ENCODE measurements at regions not wholly inside any gene's neighbourhood (a gene's known extent, or its start where the extent isn't known, plus 50 kb on each side); places are given as distances from the start of the nearest gene placed in this dataset.

DNA sequence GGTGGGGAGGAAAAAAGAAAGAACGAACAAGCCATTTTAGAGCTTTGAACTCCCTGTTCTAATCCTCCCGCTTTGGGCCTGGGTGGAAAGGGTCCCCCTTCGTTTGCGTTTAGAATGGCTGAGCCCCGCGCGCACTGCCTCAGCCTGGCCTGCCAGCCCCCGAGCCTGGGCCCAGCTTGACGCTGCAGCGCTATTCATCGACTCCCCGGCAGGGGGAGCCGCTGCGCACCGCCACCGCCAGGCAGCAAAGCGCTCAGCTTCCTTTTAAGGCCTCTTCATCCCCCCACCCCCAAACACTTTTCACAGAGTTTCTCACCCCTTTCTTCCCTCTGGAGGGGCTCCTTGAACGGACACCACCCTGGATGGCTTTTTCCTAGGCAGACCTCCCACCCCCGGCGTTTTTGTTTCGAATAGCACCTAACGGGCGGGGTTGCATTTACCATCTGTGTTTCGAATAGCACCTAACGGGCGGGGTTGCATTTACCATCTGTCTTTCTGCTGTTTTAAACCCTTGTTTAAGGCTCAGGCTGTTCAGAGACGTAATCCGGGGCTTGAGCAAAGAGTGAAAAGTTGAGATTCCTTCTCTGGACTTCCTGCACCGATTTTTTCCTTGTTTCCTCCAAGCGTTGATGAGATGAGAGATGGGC, 56.4 kb upstream of the PIWIL1 start:
- no peak overlapping the region for H3K9ac ChIP-seq (replicated peaks in 1 of 4; ENCODE audit: extremely low read depth in 1 of 4, low read depth in 3 of 4, low read length in 3 of 4)
- 38% methylated on average over 28 of the region's 30 CpGs; no CpG with 5 or more reads in 1 of the 2 experiments for WGBS, 2 experiments (ENCODE audit: extremely low coverage in 1 of 2, insufficient coverage in 1 of 2, insufficient read length in 1 of 2, insufficient replicate concordance in 2 of 2, low coverage in 1 of 2, low lambda C conversion rate in 2 of 2, missing lambda C conversion rate in 1 of 2)
- TF ChIP-seq YY1 (IDR thresholded peaks at IDR 0.05; ENCODE audit: low read depth, low read length), result peak; percentile 52
- TF ChIP-seq SIX5 (IDR thresholded peaks at IDR 0.05; ENCODE audit: low read depth, low read length), result no peak
- TF ChIP-seq NRF1 (IDR thresholded peaks at IDR 0.05; ENCODE audit: low read depth, low read length), result no peak
- no peak for TF ChIP-seq BACH1 (IDR thresholded peaks at IDR 0.05; ENCODE audit: low read length)
- no peak for TF ChIP-seq EGR1 (IDR thresholded peaks at IDR 0.05; ENCODE audit: borderline replicate concordance, low read depth, low read length)
- 0 out of 2 replicates have a peak, but pooled peaks have one; percentile 13 for TF ChIP-seq SP1 (IDR thresholded peaks at IDR 0.05; ENCODE audit: low read depth, low read length)
- TF ChIP-seq BCL11A (IDR thresholded peaks at IDR 0.05; ENCODE audit: low read depth in 2 of 2, low read length in 2 of 2), result no peak
- no peak for TF ChIP-seq NANOG (IDR thresholded peaks at IDR 0.05; ENCODE audit: insufficient read depth, low read depth, low read length, poor library complexity, severe bottlenecking)
- TF ChIP-seq CTCF (IDR thresholded peaks at IDR 0.05; ENCODE audit: control extremely low read depth in 1 of 3, insufficient read depth in 1 of 3, low read depth in 1 of 3, low read length in 3 of 3), result peak; percentile 87 to 95 (median 89)
- no peak for TF ChIP-seq CEBPB (IDR thresholded peaks at IDR 0.05; ENCODE audit: low read depth, low read length)
- no peak for TF ChIP-seq ZNF274 (IDR thresholded peaks at IDR 0.05; ENCODE audit: borderline replicate concordance, extremely low read depth, low read length)

More for the DNA sequence above, 56.4 kb upstream of the PIWIL1 start:
- Histone ChIP-seq H3K23ac (ENCODE audit: insufficient read length) (no peak overlapping the region), H3K4me1 (replicated peaks in 1 of 4; ENCODE audit: control insufficient read depth in 3 of 4, insufficient read depth in 4 of 4, low read length in 3 of 4) (0 out of 7 replicates have a peak, but pooled peaks cover 0 to 2% (median 0%) of the 10 kb centered on the region in 4 experiments), H2BK20ac (ENCODE audit: low read length) (no peak overlapping the region), H2AK5ac (ENCODE audit: low read depth, low read length) (no peak overlapping the region), H2BK120ac (replicated peaks; ENCODE audit: low read depth, low read length) (no peak overlapping the region), H3K36me3 (ENCODE audit: control insufficient read depth in 2 of 4, insufficient read depth in 4 of 4, low read length in 3 of 4) (no peaks in the 10 kb centered on the region), H3K23me2 (ENCODE audit: low read depth, low read length) (no peaks in the 10 kb centered on the region), H3K4me3 (ENCODE audit: extremely low read depth in 1 of 4, insufficient read depth in 2 of 4, low read depth in 3 of 4, low read length in 4 of 4) (no peak overlapping the region), H3K14ac (ENCODE audit: insufficient read length) (no peak overlapping the region), H2BK5ac (ENCODE audit: low read depth, low read length) (no peak overlapping the region), H3K79me2 (ENCODE audit: control insufficient read depth in 1 of 2, insufficient read depth in 2 of 2, low read length in 2 of 2) (no peaks in the 10 kb centered on the region), H4K20me1 (replicated peaks in 1 of 2; ENCODE audit: control insufficient read depth in 1 of 2, insufficient read depth in 2 of 2, low read length in 2 of 2) (no peaks in the 10 kb centered on the region), H4K8ac (ENCODE audit: extremely low read depth, insufficient read depth, low read length) (no peak overlapping the region), H2BK12ac (ENCODE audit: low read depth, low read length) (no peak overlapping the region), H3K27me3 (replicated peaks in 1 of 4; ENCODE audit: control insufficient read depth in 3 of 4, extremely low read depth in 1 of 4, insufficient read depth in 3 of 4, low read length in 3 of 4) (peaks cover 0 to 2% (median 0%) of the 10 kb centered on the region in 4 experiments; a peak in 2 of 7 replicates), H4K91ac (replicated peaks; ENCODE audit: insufficient read length, low read length) (no peak overlapping the region), H3K79me1 (ENCODE audit: low read depth, low read length) (no peaks in the 10 kb centered on the region), H2BK15ac (ENCODE audit: low read length) (no peak overlapping the region), H3K18ac (ENCODE audit: extremely low read depth, low read length) (no peak overlapping the region), H2AFZ (ENCODE audit: low read length) (no peak overlapping the region), H3K9me3 (ENCODE audit: insufficient read depth in 2 of 2, low read depth in 1 of 2, low read length in 1 of 2) (peaks cover 9 to 24% of the 10 kb centered on the region in 2 experiments), H3K56ac (replicated peaks; ENCODE audit: insufficient read length, low read depth, low read length) (no peak overlapping the region), H4K5ac (ENCODE audit: insufficient read length, low read depth, low read length) (no peak overlapping the region), H3K27ac (ENCODE audit: low read depth, low read length) (no peak overlapping the region), H3K4ac (replicated peaks; ENCODE audit: insufficient read length, low read depth, low read length) (no peak overlapping the region), H3K4me2 (ENCODE audit: insufficient read depth in 1 of 2, low read depth in 2 of 2, low read length in 2 of 2) (no peak overlapping the region)
- POLR2A ChIA-PET (ENCODE audit: partially characterized antibody), result interaction anchor here (1.3 kb wide), 1 partner anchor 55 kb away, joined by 4 read pairs; no protein-coding TSS in a partner anchor
- CTCF ChIA-PET (ENCODE audit: partially characterized antibody), result interaction anchor here (0.6 to 3.5 kb wide), 47 partner anchors 9 to 353 kb away, joined by 3 to 37 read pairs (median 4); no protein-coding TSS in a partner anchor
- peak; percentile 39 for FAIRE-seq
- peak; percentile 29 to 95 for DNase-seq (ENCODE audit: low read depth in 1 of 2, low spot score in 2 of 2)

Measured in H1 (cell line).